ENCODE measurements at regions not wholly inside any gene's neighbourhood (a gene's known extent, or its start where the extent isn't known, plus 50 kb on each side); places are given as distances from the start of the nearest gene placed in this dataset.

DNA sequence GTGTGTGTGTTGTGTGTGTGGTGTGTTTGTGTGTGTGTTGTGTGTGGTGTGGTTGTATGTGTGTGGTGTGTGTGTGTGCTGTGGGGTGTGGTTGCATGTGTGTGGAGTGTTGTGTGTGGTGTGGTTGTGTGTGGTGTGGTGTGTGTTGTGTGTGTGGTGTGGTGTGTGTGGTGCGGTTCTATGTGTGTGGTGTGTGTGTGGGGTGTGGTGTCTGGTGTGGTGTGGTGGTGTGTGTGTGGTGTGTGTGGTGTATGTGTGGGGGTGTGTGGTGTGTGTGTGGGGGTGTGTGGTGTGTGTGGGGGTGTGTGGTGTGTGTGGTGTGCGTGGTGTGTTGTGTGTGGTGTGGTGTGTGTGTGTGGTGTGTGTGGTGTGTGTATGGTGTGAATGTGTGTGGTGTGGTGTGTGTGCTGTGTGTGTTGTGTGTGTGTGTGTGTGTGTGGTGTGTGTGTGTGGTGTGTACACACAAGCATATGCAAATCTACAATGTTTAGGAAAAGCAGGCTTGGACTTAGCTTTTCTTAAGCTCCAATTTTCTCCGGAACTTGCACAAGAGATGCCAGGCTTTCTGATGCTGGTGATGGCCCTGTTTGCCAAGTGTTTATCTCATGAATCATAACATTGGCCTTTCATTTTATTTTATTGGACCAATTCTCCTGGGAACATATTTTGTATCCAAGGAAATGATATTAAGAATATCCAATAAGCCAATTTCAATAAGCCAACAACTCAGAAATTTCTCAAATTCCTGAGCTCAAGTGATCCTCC is 148.7 kb downstream of the SPATA18 start:
- intact Hi-C loops (cut with micrococcal nuclease; ENCODE audit: unreplicated experiment): no loop called here
- no peak overlapping the region for H3K4me3 Mint-ChIP-seq (ENCODE audit: low read depth, unreplicated experiment)
- H3K9me3 Mint-ChIP-seq (ENCODE audit: low read depth, unreplicated experiment): no peaks in the 10 kb centered on the region
- CTCF ChIA-PET: no interaction called here
- H3K27me3 Mint-ChIP-seq (ENCODE audit: unreplicated experiment): no peaks in the 10 kb centered on the region
- no peaks in the 10 kb centered on the region for H3K4me1 Mint-ChIP-seq (ENCODE audit: low read depth, unreplicated experiment)
- DNase-seq: no peak
- no TSS peak for BruUV-seq (replicated peaks)
- no peak overlapping the region for H3K27ac Mint-ChIP-seq (ENCODE audit: unreplicated experiment)
- TF ChIP-seq, protein P1, sequence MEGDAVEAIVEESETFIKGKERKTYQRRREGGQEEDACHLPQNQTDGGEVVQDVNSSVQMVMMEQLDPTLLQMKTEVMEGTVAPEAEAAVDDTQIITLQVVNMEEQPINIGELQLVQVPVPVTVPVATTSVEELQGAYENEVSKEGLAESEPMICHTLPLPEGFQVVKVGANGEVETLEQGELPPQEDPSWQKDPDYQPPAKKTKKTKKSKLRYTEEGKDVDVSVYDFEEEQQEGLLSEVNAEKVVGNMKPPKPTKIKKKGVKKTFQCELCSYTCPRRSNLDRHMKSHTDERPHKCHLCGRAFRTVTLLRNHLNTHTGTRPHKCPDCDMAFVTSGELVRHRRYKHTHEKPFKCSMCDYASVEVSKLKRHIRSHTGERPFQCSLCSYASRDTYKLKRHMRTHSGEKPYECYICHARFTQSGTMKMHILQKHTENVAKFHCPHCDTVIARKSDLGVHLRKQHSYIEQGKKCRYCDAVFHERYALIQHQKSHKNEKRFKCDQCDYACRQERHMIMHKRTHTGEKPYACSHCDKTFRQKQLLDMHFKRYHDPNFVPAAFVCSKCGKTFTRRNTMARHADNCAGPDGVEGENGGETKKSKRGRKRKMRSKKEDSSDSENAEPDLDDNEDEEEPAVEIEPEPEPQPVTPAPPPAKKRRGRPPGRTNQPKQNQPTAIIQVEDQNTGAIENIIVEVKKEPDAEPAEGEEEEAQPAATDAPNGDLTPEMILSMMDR (IDR thresholded peaks at IDR 0.05; ENCODE audit: unreplicated experiment): no peak
- H3K36me3 Mint-ChIP-seq (ENCODE audit: insufficient read depth, unreplicated experiment): no peaks in the 10 kb centered on the region

DNA sequence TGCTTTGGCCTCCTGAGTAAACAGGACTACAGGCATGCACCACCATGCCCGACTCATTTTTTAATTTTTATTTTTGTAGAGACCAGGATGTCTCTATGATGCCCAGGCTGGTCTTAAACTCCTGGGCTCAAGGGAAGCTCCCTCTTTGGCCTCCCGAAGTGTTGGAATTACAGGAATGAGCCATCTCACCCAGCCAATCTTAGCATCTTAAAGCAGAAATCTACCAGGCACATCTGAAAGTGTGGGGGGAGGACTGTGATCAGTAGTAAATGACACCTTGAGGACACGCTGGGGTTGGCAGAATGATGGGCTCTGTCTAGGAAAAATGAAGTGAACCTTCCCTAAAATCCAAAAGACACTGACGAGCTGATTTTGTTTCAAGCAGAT is 149.2 kb downstream of the SPATA18 start:
- Mint-ChIP-seq H3K4me1 (ENCODE audit: low read depth, unreplicated experiment) (no peaks in the 10 kb centered on the region), H3K9me3 (ENCODE audit: low read depth, unreplicated experiment) (no peaks in the 10 kb centered on the region), H3K4me3 (ENCODE audit: low read depth, unreplicated experiment) (no peak overlapping the region), H3K27me3 (ENCODE audit: unreplicated experiment) (no peaks in the 10 kb centered on the region), H3K36me3 (ENCODE audit: insufficient read depth, unreplicated experiment) (no peaks in the 10 kb centered on the region), H3K27ac (ENCODE audit: unreplicated experiment) (no peak overlapping the region)
- no TSS peak for BruUV-seq (replicated peaks)
- intact Hi-C loops (cut with micrococcal nuclease; ENCODE audit: unreplicated experiment): no loop called here
- CTCF ChIA-PET: no interaction called here
- TF ChIP-seq, protein P1 (IDR thresholded peaks at IDR 0.05; ENCODE audit: unreplicated experiment): no peak
- DNase-seq: no peak

DNA sequence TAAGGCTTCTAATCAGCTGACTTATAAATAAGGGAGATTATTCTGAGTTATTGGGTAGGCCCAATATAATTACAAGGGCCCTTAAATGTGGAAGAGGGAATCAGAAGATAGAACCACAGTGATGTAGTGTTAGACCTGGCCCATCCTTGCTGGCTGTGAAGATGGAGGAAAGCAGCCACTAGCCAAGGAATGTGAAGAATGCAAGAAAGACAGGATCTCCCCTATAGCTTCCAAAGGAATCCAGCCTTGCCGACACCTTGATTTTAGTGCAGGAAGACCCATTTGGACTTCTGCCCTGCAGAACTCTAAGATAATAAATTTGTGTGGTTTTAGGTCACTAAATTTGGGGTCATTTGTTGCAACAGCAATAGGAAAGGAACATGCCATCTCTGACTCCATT is 150.6 kb downstream of the SPATA18 start:
- H3K27me3 Mint-ChIP-seq (ENCODE audit: unreplicated experiment): no peaks in the 10 kb centered on the region
- no peaks in the 10 kb centered on the region for H3K36me3 Mint-ChIP-seq (ENCODE audit: insufficient read depth, unreplicated experiment)
- TF ChIP-seq, protein P1 (IDR thresholded peaks at IDR 0.05; ENCODE audit: unreplicated experiment): no peak
- intact Hi-C loops (cut with micrococcal nuclease; ENCODE audit: unreplicated experiment): no loop called here
- H3K4me3 Mint-ChIP-seq (ENCODE audit: low read depth, unreplicated experiment): no peak overlapping the region
- no peak for DNase-seq
- CTCF ChIA-PET: no interaction called here
- no peaks in the 10 kb centered on the region for H3K9me3 Mint-ChIP-seq (ENCODE audit: low read depth, unreplicated experiment)
- no peaks in the 10 kb centered on the region for H3K4me1 Mint-ChIP-seq (ENCODE audit: low read depth, unreplicated experiment)
- no TSS peak for BruUV-seq (replicated peaks)
- H3K27ac Mint-ChIP-seq (ENCODE audit: unreplicated experiment): no peak overlapping the region

DNA sequence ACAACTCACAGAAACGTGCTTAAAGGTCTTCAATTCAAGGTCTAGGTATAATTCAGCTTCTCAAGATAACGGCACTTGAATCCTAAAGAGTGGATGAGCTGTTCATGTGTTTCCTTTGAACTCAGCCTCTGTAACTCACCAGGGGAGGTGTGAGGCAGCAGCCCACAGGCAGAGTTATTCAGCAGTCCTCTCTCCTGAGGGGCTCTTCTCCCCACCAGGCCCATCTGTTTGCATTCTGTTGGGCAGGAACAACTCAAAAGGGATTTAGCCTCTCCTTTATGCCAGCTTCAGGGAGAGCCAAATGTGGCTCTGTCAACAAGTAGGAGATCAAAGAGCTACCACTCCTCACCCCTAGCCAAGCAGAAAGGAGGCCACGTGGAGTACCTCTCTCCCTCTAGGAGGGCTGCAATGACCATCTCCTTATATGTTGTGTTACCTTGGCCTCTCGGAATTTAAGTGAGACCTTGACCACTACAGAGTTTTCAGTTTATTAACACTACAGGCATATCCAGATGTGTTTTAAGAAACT is 151.2 kb downstream of the SPATA18 start:
- Mint-ChIP-seq H3K4me1 (ENCODE audit: low read depth, unreplicated experiment) (no peaks in the 10 kb centered on the region), H3K4me3 (ENCODE audit: low read depth, unreplicated experiment) (no peak overlapping the region), H3K9me3 (ENCODE audit: low read depth, unreplicated experiment) (no peaks in the 10 kb centered on the region), H3K27me3 (ENCODE audit: unreplicated experiment) (no peaks in the 10 kb centered on the region), H3K36me3 (ENCODE audit: insufficient read depth, unreplicated experiment) (no peaks in the 10 kb centered on the region), H3K27ac (ENCODE audit: unreplicated experiment) (no peak overlapping the region)
- DNase-seq: no peak
- no TSS peak for BruUV-seq (replicated peaks)
- intact Hi-C loops (cut with micrococcal nuclease; ENCODE audit: unreplicated experiment): no loop called here
- CTCF ChIA-PET: no interaction called here
- TF ChIP-seq, protein P1 (IDR thresholded peaks at IDR 0.05; ENCODE audit: unreplicated experiment): no peak
